Liver (tissue), 3 donors: ENCODE measurements at regions not wholly inside any gene's neighbourhood (a gene's known extent, or its start where the extent isn't known, plus 50 kb on each side); places are given as distances from the start of the nearest gene placed in this dataset.

Source experiments
- CTCF ChIP-seq: fragments of 150-350 bp; IDR thresholded peaks from 2 replicates; pipeline ENCODE4 v1.5.1; 2017; ENCODE audit warnings: improper control_type of control experiment, low read depth, low read length; ENCODE audit not compliant: missing input control
- JUND ChIP-seq, 2 donors: IDR thresholded peaks; 2 replicates each; pipeline ENCODE4 v1.6.1; 2016; ENCODE audit warnings: antibody characterized with exemption in 2 of 2
- RAD21 ChIP-seq, 2 donors: IDR thresholded peaks; 2 replicates each; pipeline ENCODE4 v1.6.1; 2016; ENCODE audit warnings: antibody characterized with exemption in 2 of 2, mild to moderate bottlenecking in 2 of 2
- REST ChIP-seq: IDR thresholded peaks from 2 replicates; pipeline ENCODE4 v1.6.1; 2016; ENCODE audit warnings: antibody characterized with exemption, mild to moderate bottlenecking
- TAF1 ChIP-seq: conservative IDR thresholded peaks from 2 replicates; pipeline ENCODE4 v1.6.1; 2016; ENCODE audit warnings: antibody characterized with exemption, mild to moderate bottlenecking
- YY1 ChIP-seq: IDR thresholded peaks from 2 replicates; pipeline ENCODE4 v1.6.1; 2016; ENCODE audit warnings: antibody characterized with exemption, mild to moderate bottlenecking
- donor health status: healthy.
- donor health status: healthy.

GRCh38 chr2:88815282-88815681 lies 123.8 kb downstream of the RPIA start:
- TF ChIP-seq CTCF (no peak), TAF1 (no peak), REST (no peak), RAD21 (IDR thresholded peaks at IDR 0.05) (no peak), YY1 (no peak), JUND (IDR thresholded peaks at IDR 0.05) (no peak)
